ENCODE measurements at regions not wholly inside any gene's neighbourhood (a gene's known extent, or its start where the extent isn't known, plus 50 kb on each side); places are given as distances from the start of the nearest gene placed in this dataset.

GRCh38 chr9:23493219-23493618 is 332.8 kb downstream of the ELAVL2 start:
- TF ChIP-seq, protein P1, sequence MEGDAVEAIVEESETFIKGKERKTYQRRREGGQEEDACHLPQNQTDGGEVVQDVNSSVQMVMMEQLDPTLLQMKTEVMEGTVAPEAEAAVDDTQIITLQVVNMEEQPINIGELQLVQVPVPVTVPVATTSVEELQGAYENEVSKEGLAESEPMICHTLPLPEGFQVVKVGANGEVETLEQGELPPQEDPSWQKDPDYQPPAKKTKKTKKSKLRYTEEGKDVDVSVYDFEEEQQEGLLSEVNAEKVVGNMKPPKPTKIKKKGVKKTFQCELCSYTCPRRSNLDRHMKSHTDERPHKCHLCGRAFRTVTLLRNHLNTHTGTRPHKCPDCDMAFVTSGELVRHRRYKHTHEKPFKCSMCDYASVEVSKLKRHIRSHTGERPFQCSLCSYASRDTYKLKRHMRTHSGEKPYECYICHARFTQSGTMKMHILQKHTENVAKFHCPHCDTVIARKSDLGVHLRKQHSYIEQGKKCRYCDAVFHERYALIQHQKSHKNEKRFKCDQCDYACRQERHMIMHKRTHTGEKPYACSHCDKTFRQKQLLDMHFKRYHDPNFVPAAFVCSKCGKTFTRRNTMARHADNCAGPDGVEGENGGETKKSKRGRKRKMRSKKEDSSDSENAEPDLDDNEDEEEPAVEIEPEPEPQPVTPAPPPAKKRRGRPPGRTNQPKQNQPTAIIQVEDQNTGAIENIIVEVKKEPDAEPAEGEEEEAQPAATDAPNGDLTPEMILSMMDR (IDR thresholded peaks at IDR 0.05), result no peak
- TF ChIP-seq POLR2AphosphoS5 (IDR thresholded peaks at IDR 0.05) (no peak), POLR2A (IDR thresholded peaks at IDR 0.05) (no peak)

Data from prostate gland (tissue), 2 donors.